Fibroblast of villous mesenchyme (primary cell): ENCODE measurements at regions not wholly inside any gene's neighbourhood (a gene's known extent, or its start where the extent isn't known, plus 50 kb on each side); places are given as distances from the start of the nearest gene placed in this dataset.

Experiments used
- DNase-seq: peaks from one replicate; pipeline ENCODE4 v3.0.0-alpha.2; 2010; ENCODE audit warnings: low read depth
- H3K4me3 ChIP-seq: 2 replicates; pipeline ENCODE4 v1.5.1; 2011; ENCODE audit warnings: low read depth, mild to moderate bottlenecking, low read length
- TF ChIP-seq, protein P1 (sequence below): IDR thresholded peaks from 2 replicates; pipeline ENCODE4 v1.5.1; 2012; ENCODE audit warnings: low read depth, mild to moderate bottlenecking, low read length; ENCODE audit not compliant: insufficient read depth

- DNase-seq, result peak; percentile 94
- TF ChIP-seq, protein P1, sequence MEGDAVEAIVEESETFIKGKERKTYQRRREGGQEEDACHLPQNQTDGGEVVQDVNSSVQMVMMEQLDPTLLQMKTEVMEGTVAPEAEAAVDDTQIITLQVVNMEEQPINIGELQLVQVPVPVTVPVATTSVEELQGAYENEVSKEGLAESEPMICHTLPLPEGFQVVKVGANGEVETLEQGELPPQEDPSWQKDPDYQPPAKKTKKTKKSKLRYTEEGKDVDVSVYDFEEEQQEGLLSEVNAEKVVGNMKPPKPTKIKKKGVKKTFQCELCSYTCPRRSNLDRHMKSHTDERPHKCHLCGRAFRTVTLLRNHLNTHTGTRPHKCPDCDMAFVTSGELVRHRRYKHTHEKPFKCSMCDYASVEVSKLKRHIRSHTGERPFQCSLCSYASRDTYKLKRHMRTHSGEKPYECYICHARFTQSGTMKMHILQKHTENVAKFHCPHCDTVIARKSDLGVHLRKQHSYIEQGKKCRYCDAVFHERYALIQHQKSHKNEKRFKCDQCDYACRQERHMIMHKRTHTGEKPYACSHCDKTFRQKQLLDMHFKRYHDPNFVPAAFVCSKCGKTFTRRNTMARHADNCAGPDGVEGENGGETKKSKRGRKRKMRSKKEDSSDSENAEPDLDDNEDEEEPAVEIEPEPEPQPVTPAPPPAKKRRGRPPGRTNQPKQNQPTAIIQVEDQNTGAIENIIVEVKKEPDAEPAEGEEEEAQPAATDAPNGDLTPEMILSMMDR, result no peak
- peak overlapping the region; percentile 87 for H3K4me3 ChIP-seq
These were observed 90.2 kb downstream of the FAM161A start for GRCh38 chr2:61763605-61764034.

- TF ChIP-seq, protein P1, result no peak
- no peak overlapping the region for H3K4me3 ChIP-seq
- DNase-seq, result no peak
These were observed 91.6 kb downstream of the FAM161A start for GRCh38 chr2:61762292-61762691.

DNA sequence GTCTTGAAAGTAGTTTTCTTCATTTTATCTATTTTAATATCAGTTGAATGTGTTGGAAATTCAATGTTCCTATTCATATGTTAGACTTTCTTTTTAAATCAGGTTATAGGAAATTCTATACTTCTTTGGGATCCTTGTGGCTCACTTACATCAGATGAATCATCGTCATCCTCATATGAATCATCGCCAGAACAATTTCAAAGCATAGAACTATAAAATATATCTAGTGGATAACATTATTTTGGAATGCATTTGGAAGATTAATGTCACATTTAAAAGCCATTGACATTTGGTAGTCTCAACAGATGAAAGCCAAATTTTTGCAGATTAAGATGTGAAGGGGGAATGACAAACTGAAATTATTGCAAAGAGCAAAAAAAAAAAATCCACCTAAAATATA is 94.1 kb downstream of the FAM161A start:
- peak; percentile 89 for DNase-seq
- no peak overlapping the region for H3K4me3 ChIP-seq
- TF ChIP-seq, protein P1, result no peak

- TF ChIP-seq, protein P1, result no peak
- peak; percentile 99 for DNase-seq
- no peak overlapping the region for H3K4me3 ChIP-seq
These were observed 94.9 kb downstream of the FAM161A start for GRCh38 chr2:61759005-61759404.

GRCh38 chr2:61758159-61758558 is 95.7 kb downstream of the FAM161A start:
- no peak for DNase-seq
- H3K4me3 ChIP-seq, result no peak overlapping the region
- TF ChIP-seq, protein P1, result no peak

DNA sequence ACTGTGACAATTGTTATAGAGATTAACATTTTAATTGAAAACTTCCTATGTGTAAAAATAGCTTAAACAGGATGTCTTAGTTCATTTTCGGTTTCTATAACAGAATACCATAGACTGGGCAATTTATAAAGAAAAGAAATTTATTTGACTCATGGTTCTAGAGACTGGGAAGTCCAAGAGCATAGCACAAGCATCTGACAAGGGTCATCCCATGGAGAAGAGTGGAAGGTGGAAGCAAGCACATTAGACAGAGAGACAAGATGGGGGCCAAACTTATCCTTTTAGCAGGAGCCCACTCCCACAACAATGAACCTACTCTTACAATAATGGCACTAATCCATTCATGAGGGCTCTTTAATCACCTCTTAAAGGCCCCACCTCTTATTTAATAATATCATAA is 100.3 kb downstream of the FAM161A start:
- TF ChIP-seq, protein P1, result no peak
- no peak for DNase-seq
- no peak overlapping the region for H3K4me3 ChIP-seq

DNA sequence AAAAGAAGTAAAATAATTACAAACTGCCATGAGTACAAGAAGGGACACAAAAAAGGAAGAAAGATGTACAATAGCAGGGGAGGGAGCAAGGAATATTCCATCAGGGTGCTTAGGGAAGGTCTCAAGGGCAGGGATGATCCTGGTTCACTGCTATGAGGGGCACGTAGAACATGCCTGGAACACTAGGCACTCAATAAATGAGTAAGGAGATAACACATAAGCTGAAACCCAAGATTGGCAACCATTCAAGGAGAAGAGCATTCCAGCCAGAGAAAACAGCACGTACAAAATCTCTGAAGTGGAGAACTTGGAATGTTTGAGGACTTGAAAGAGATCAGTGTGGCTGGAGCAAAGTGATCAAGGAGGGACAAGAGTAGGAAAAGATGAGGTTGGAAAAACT is 103.2 kb downstream of the FAM161A start:
- TF ChIP-seq, protein P1, result no peak
- DNase-seq, result peak; percentile 83
- H3K4me3 ChIP-seq, result no peak overlapping the region
